ENCODE measurements at regions not wholly inside any gene's neighbourhood (a gene's known extent, or its start where the extent isn't known, plus 50 kb on each side); places are given as distances from the start of the nearest gene placed in this dataset.
"Not testable (repeated sequence)": the region's sequence is repeated elsewhere in the genome, so short reads cannot be mapped to it uniquely, and the experiment has no call there.

GRCh38 chr13:62556978-62557377 lies 1141.3 kb upstream of the PCDH20 start:
- in situ Hi-C loops (cut with HindIII; ENCODE audit: low pct_unique_long_range_greater_than_20kb, low sequenced_read_pairs) = no loop called here
- no peak for DNase-seq (ENCODE audit: low read depth, low spot score)

- in situ Hi-C loops (cut with HindIII; ENCODE audit: low pct_unique_long_range_greater_than_20kb, low sequenced_read_pairs) = no loop called here
- no peak for DNase-seq (ENCODE audit: low read depth, low spot score)
Observed at GRCh38 chr13:62551588-62551987, 1135.9 kb upstream of the PCDH20 start.

- peak; percentile 4 for DNase-seq (ENCODE audit: low read depth, low spot score)
- in situ Hi-C loops (cut with HindIII; ENCODE audit: low pct_unique_long_range_greater_than_20kb, low sequenced_read_pairs) = no loop called here
Observed at GRCh38 chr13:62544928-62545327, 1129.3 kb upstream of the PCDH20 start.

GRCh38 chr13:62537593-62537992 lies 1121.9 kb upstream of the PCDH20 start:
- no peak for DNase-seq (ENCODE audit: low read depth, low spot score)
- in situ Hi-C loops (cut with HindIII; ENCODE audit: low pct_unique_long_range_greater_than_20kb, low sequenced_read_pairs) = no loop called here

GRCh38 chr13:62525652-62526051 lies 1110.0 kb upstream of the PCDH20 start:
- in situ Hi-C loops (cut with HindIII; ENCODE audit: low pct_unique_long_range_greater_than_20kb, low sequenced_read_pairs) = no loop called here
- DNase-seq (ENCODE audit: low read depth, low spot score) = no peak

GRCh38 chr13:62524498-62524897 lies 1108.8 kb upstream of the PCDH20 start:
- no peak for DNase-seq (ENCODE audit: low read depth, low spot score)
- in situ Hi-C loops (cut with HindIII; ENCODE audit: low pct_unique_long_range_greater_than_20kb, low sequenced_read_pairs) = no loop called here

- DNase-seq (ENCODE audit: low read depth, low spot score) = no peak
- in situ Hi-C loops (cut with HindIII; ENCODE audit: low pct_unique_long_range_greater_than_20kb, low sequenced_read_pairs) = no loop called here
Observed at GRCh38 chr13:62524061-62524460, 1108.4 kb upstream of the PCDH20 start.

- in situ Hi-C loops (cut with HindIII; ENCODE audit: low pct_unique_long_range_greater_than_20kb, low sequenced_read_pairs) = no loop called here
- DNase-seq (ENCODE audit: low read depth, low spot score) = peak; percentile 77
Observed at GRCh38 chr13:62512194-62513141, 1096.8 kb upstream of the PCDH20 start.

- in situ Hi-C loops (cut with HindIII; ENCODE audit: low pct_unique_long_range_greater_than_20kb, low sequenced_read_pairs) = no loop called here
- no peak for DNase-seq (ENCODE audit: low read depth, low spot score)
Observed at GRCh38 chr13:62510906-62511655, 1095.4 kb upstream of the PCDH20 start.

- no peak for DNase-seq (ENCODE audit: low read depth, low spot score)
- in situ Hi-C loops (cut with HindIII; ENCODE audit: low pct_unique_long_range_greater_than_20kb, low sequenced_read_pairs) = no loop called here
Observed at GRCh38 chr13:62502588-62502987, 1086.9 kb upstream of the PCDH20 start.

GRCh38 chr13:62489731-62490130 lies 1074.1 kb upstream of the PCDH20 start:
- DNase-seq (ENCODE audit: low read depth, low spot score) = no peak
- in situ Hi-C loops (cut with HindIII; ENCODE audit: low pct_unique_long_range_greater_than_20kb, low sequenced_read_pairs) = no loop called here

- no peak for DNase-seq (ENCODE audit: low read depth, low spot score)
- in situ Hi-C loops (cut with HindIII; ENCODE audit: low pct_unique_long_range_greater_than_20kb, low sequenced_read_pairs) = no loop called here
Observed at GRCh38 chr13:62483774-62484173, 1068.1 kb upstream of the PCDH20 start.

GRCh38 chr13:62482351-62482750 lies 1066.7 kb upstream of the PCDH20 start:
- in situ Hi-C loops (cut with HindIII; ENCODE audit: low pct_unique_long_range_greater_than_20kb, low sequenced_read_pairs) = no loop called here
- no peak for DNase-seq (ENCODE audit: low read depth, low spot score)

- DNase-seq (ENCODE audit: low read depth, low spot score) = no peak
- in situ Hi-C loops (cut with HindIII; ENCODE audit: low pct_unique_long_range_greater_than_20kb, low sequenced_read_pairs) = no loop called here
Observed at GRCh38 chr13:62473944-62474237, 1058.2 kb upstream of the PCDH20 start.

GRCh38 chr13:62473190-62473943 lies 1057.7 kb upstream of the PCDH20 start:
- DNase-seq (ENCODE audit: low read depth, low spot score) = no peak
- in situ Hi-C loops (cut with HindIII; ENCODE audit: low pct_unique_long_range_greater_than_20kb, low sequenced_read_pairs) = no loop called here

GRCh38 chr13:62453761-62454160 lies 1038.1 kb upstream of the PCDH20 start:
- in situ Hi-C loops (cut with HindIII; ENCODE audit: low pct_unique_long_range_greater_than_20kb, low sequenced_read_pairs) = no loop called here

GRCh38 chr13:62450759-62451158 lies 1035.1 kb upstream of the PCDH20 start:
- in situ Hi-C loops (cut with HindIII; ENCODE audit: low pct_unique_long_range_greater_than_20kb, low sequenced_read_pairs) = no loop called here
- DNase-seq (ENCODE audit: low read depth, low spot score) = no peak

More at GRCh38 chr13:62453761-62454160, 1038.1 kb upstream of the PCDH20 start:
- no peak for DNase-seq (ENCODE audit: low read depth, low spot score)

GRCh38 chr13:62447771-62448382 lies 1032.2 kb upstream of the PCDH20 start:
- in situ Hi-C loops (cut with HindIII; ENCODE audit: low pct_unique_long_range_greater_than_20kb, low sequenced_read_pairs); DNase-seq (ENCODE audit: low read depth, low spot score): not testable (repeated sequence)

Measured in SK-MEL-5 (cell line).